ENCODE measurements at regions not wholly inside any gene's neighbourhood (a gene's known extent, or its start where the extent isn't known, plus 50 kb on each side); places are given as distances from the start of the nearest gene placed in this dataset.
"Not testable (repeated sequence)": the region's sequence is repeated elsewhere in the genome, so short reads cannot be mapped to it uniquely, and the experiment has no call there.

GRCh38 chr13:21913010-21913409 is 242.1 kb downstream of the FGF9 start:
- no peaks in the 10 kb centered on the region for H3K27me3 ChIP-seq
- intact Hi-C loops (cut with DNase I; ENCODE audit: low total_unique reads) (no loop called here), in situ Hi-C loops (cut with MboI; ENCODE audit: low sequenced_read_pairs in 4 of 4) (no loop called here)
- no peak for ATAC-seq
- no peak overlapping the region for H3K27ac ChIP-seq
- H3K9me3 ChIP-seq, result no peaks in the 10 kb centered on the region
- H3K4me1 ChIP-seq, result peaks cover 0 to 4% of the 10 kb centered on the region in 2 donors
- no peaks in the 10 kb centered on the region for H3K36me3 ChIP-seq
- TF ChIP-seq CTCF (IDR thresholded peaks at IDR 0.05 in 4 of 5, conservative IDR thresholded peaks at IDR 0.05 in 1 of 5) (no peak), POLR2A (IDR thresholded peaks at IDR 0.05) (no peak)
- no peak overlapping the region for H3K4me3 ChIP-seq
- DNase-seq, result no peak

- no peaks in the 10 kb centered on the region for H3K9me3 ChIP-seq
- TF ChIP-seq CTCF (IDR thresholded peaks at IDR 0.05 in 4 of 5, conservative IDR thresholded peaks at IDR 0.05 in 1 of 5) (no peak), POLR2A (IDR thresholded peaks at IDR 0.05) (no peak)
- intact Hi-C loops (cut with DNase I; ENCODE audit: low total_unique reads) (no loop called here), in situ Hi-C loops (cut with MboI; ENCODE audit: low sequenced_read_pairs in 4 of 4) (no loop called here)
- no peaks in the 10 kb centered on the region for H3K27me3 ChIP-seq
- peaks cover 0 to 4% of the 10 kb centered on the region in 2 donors for H3K4me1 ChIP-seq
- no peak overlapping the region for H3K4me3 ChIP-seq
- ATAC-seq (no peak), DNase-seq (no peak)
- H3K27ac ChIP-seq, result no peak overlapping the region
- no peaks in the 10 kb centered on the region for H3K36me3 ChIP-seq
These were observed 246.5 kb downstream of the FGF9 start for GRCh38 chr13:21917086-21918015.

GRCh38 chr13:21920802-21921201 is 249.9 kb downstream of the FGF9 start:
- H3K4me1 ChIP-seq; intact Hi-C loops (cut with DNase I; ENCODE audit: low total_unique reads); DNase-seq; H3K9me3 ChIP-seq; H3K27me3 ChIP-seq; H3K36me3 ChIP-seq; in situ Hi-C loops (cut with MboI; ENCODE audit: low sequenced_read_pairs in 4 of 4); ATAC-seq; H3K4me3 ChIP-seq; H3K27ac ChIP-seq: not testable (repeated sequence)

GRCh38 chr13:21924958-21925357 is 254.1 kb downstream of the FGF9 start:
- no peak overlapping the region for H3K27ac ChIP-seq
- no peaks in the 10 kb centered on the region for H3K9me3 ChIP-seq
- TF ChIP-seq POLR2A (IDR thresholded peaks at IDR 0.05) (no peak), CTCF (IDR thresholded peaks at IDR 0.05 in 4 of 5, conservative IDR thresholded peaks at IDR 0.05 in 1 of 5) (no peak)
- no peaks in the 10 kb centered on the region for H3K36me3 ChIP-seq
- intact Hi-C loops (cut with DNase I; ENCODE audit: low total_unique reads), result no loop called here
- ATAC-seq (no peak), DNase-seq (no peak)
- in situ Hi-C loops (cut with MboI; ENCODE audit: low sequenced_read_pairs in 4 of 4), result no loop called here
- H3K4me1 ChIP-seq, result no peaks in the 10 kb centered on the region
- no peak overlapping the region for H3K4me3 ChIP-seq
- no peaks in the 10 kb centered on the region for H3K27me3 ChIP-seq

- Histone ChIP-seq H3K27me3 (no peaks in the 10 kb centered on the region), H3K27ac (no peak overlapping the region), H3K9me3 (no peaks in the 10 kb centered on the region), H3K4me1 (no peaks in the 10 kb centered on the region), H3K4me3 (no peak overlapping the region), H3K36me3 (no peaks in the 10 kb centered on the region)
- DNase-seq, result no peak
- no peak for TF ChIP-seq CTCF (IDR thresholded peaks at IDR 0.05 in 4 of 5, conservative IDR thresholded peaks at IDR 0.05 in 1 of 5)
- no peak for TF ChIP-seq POLR2A (IDR thresholded peaks at IDR 0.05)
- intact Hi-C loops (cut with DNase I; ENCODE audit: low total_unique reads) (no loop called here), in situ Hi-C loops (cut with MboI; ENCODE audit: low sequenced_read_pairs in 4 of 4) (no loop called here)
- no peak for ATAC-seq
These were observed 254.8 kb downstream of the FGF9 start for GRCh38 chr13:21925720-21926119.

Measured in gastrocnemius medialis (tissue), 4 donors.